ENCODE measurements at regions not wholly inside any gene's neighbourhood (a gene's known extent, or its start where the extent isn't known, plus 50 kb on each side); places are given as distances from the start of the nearest gene placed in this dataset.

DNA sequence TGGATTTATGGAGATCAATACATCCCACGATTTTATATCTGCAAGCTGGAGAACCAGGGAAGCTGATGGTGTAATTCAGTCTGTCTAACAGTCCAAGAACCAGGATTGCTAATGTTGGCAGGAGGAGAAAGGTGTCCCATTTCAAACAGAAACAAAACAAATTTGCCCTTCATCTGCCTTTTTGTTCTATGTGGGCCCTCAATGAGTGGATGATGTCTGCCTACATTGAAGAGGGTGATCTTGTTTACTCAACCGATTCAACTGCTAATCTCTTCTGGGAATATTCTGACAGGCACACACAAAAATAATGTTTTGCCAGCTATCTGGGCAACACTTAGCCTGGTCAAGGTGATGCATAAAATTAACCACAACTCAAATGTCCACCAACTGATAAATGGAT is 65.1 kb upstream of the IL33 start:
- Histone ChIP-seq H2BK15ac (ENCODE audit: low read length) (no peak overlapping the region), H3K23ac (ENCODE audit: insufficient read length) (no peak overlapping the region), H4K8ac (ENCODE audit: extremely low read depth, insufficient read depth, low read length) (no peak overlapping the region), H4K5ac (ENCODE audit: insufficient read length, low read depth, low read length) (no peak overlapping the region), H3K79me1 (ENCODE audit: low read depth, low read length) (no peaks in the 10 kb centered on the region), H3K4me1 (replicated peaks in 1 of 4; ENCODE audit: control insufficient read depth in 3 of 4, insufficient read depth in 4 of 4, low read length in 3 of 4) (no peaks in the 10 kb centered on the region), H2BK12ac (ENCODE audit: low read depth, low read length) (no peak overlapping the region), H3K4me3 (ENCODE audit: extremely low read depth in 1 of 4, insufficient read depth in 2 of 4, low read depth in 3 of 4, low read length in 4 of 4) (no peak overlapping the region), H3K14ac (ENCODE audit: insufficient read length) (no peak overlapping the region), H3K9me3 (ENCODE audit: insufficient read depth in 2 of 2, low read depth in 1 of 2, low read length in 1 of 2) (no peaks in the 10 kb centered on the region), H3K9ac (replicated peaks in 1 of 4; ENCODE audit: extremely low read depth in 1 of 4, low read depth in 3 of 4, low read length in 3 of 4) (no peak overlapping the region), H4K91ac (replicated peaks; ENCODE audit: insufficient read length, low read length) (no peak overlapping the region), H3K23me2 (ENCODE audit: low read depth, low read length) (no peaks in the 10 kb centered on the region), H3K4me2 (ENCODE audit: insufficient read depth in 1 of 2, low read depth in 2 of 2, low read length in 2 of 2) (no peak overlapping the region), H2BK20ac (ENCODE audit: low read length) (no peak overlapping the region), H3K4ac (replicated peaks; ENCODE audit: insufficient read length, low read depth, low read length) (no peak overlapping the region), H3K79me2 (ENCODE audit: control insufficient read depth in 1 of 2, insufficient read depth in 2 of 2, low read length in 2 of 2) (no peaks in the 10 kb centered on the region), H2BK5ac (ENCODE audit: low read depth, low read length) (no peak overlapping the region), H2AFZ (ENCODE audit: low read length) (no peak overlapping the region), H4K20me1 (replicated peaks in 1 of 2; ENCODE audit: control insufficient read depth in 1 of 2, insufficient read depth in 2 of 2, low read length in 2 of 2) (no peaks in the 10 kb centered on the region), H3K27ac (ENCODE audit: low read depth, low read length) (no peak overlapping the region), H3K36me3 (ENCODE audit: control insufficient read depth in 2 of 4, insufficient read depth in 4 of 4, low read length in 3 of 4) (no peaks in the 10 kb centered on the region), H3K56ac (replicated peaks; ENCODE audit: insufficient read length, low read depth, low read length) (no peak overlapping the region), H2AK5ac (ENCODE audit: low read depth, low read length) (no peak overlapping the region), H2BK120ac (replicated peaks; ENCODE audit: low read depth, low read length) (no peak overlapping the region), H3K18ac (ENCODE audit: extremely low read depth, low read length) (no peak overlapping the region), H3K27me3 (replicated peaks in 1 of 4; ENCODE audit: control insufficient read depth in 3 of 4, extremely low read depth in 1 of 4, insufficient read depth in 3 of 4, low read length in 3 of 4) (no peaks in the 10 kb centered on the region)
- ChIA-PET POLR2A (ENCODE audit: partially characterized antibody) (no interaction called here), CTCF (ENCODE audit: partially characterized antibody) (no interaction called here)
- no peak for TF ChIP-seq KDM5A (IDR thresholded peaks at IDR 0.05; ENCODE audit: low read length)
- no peak for TF ChIP-seq PHF8 (conservative IDR thresholded peaks at IDR 0.05; ENCODE audit: low read depth, low read length)
- TF ChIP-seq MAFK (IDR thresholded peaks at IDR 0.05; ENCODE audit: low read depth, low read length): no peak
- no peak for TF ChIP-seq TBP (IDR thresholded peaks at IDR 0.05; ENCODE audit: low read depth, low read length)
- no peak for TF ChIP-seq SUZ12 (IDR thresholded peaks at IDR 0.05; ENCODE audit: low read length)
- 82% methylated on average over 2 of the region's 2 CpGs; no CpG with 5 or more reads in 1 of the 2 experiments for WGBS, 2 experiments (ENCODE audit: extremely low coverage in 1 of 2, insufficient coverage in 1 of 2, insufficient read length in 1 of 2, insufficient replicate concordance in 2 of 2, low coverage in 1 of 2, low lambda C conversion rate in 2 of 2, missing lambda C conversion rate in 1 of 2)
- DNase-seq (ENCODE audit: low read depth in 1 of 2, low spot score in 2 of 2) (no peak), FAIRE-seq (no peak)

Data from H1 (cell line).